KG1 (cell line): ENCODE measurements at regions not wholly inside any gene's neighbourhood (a gene's known extent, or its start where the extent isn't known, plus 50 kb on each side); places are given as distances from the start of the nearest gene placed in this dataset.

Experiments
- DNase-seq: peaks from one replicate; lab custom pipeline; 2025; lab: John Stamatoyannopoulos, UW

- DNase-seq: no peak
Measured at GRCh38 chr15:53400986-53401385, 358.5 kb downstream of the WDR72 start.

DNA sequence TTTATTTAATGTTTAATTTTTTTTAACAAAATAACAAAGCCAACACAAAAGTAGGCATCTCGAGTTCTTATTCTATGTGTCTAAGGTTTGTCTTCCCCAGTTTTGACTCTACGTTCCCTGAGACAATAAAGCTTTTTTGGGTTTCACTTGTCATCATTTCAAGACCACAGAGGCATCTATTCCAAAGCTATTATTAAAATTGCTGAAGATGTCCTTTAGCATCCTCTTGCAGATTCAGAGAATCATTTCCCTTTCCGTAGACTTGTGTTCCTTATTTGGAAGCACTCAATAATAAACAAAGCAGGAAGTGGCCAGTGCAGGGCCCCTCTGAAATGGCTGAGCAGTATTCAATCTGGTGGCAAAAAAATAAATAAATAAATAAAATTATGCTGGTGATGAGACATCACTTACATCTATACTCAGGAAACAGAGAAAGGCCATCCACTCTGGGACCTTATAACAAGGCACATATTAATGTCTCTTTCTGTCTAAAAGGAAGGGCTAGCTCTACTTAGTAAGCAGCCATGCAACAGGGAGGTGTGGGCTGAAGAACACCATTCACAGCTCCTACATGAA, 362.3 kb downstream of the WDR72 start:
- DNase-seq: no peak

DNA sequence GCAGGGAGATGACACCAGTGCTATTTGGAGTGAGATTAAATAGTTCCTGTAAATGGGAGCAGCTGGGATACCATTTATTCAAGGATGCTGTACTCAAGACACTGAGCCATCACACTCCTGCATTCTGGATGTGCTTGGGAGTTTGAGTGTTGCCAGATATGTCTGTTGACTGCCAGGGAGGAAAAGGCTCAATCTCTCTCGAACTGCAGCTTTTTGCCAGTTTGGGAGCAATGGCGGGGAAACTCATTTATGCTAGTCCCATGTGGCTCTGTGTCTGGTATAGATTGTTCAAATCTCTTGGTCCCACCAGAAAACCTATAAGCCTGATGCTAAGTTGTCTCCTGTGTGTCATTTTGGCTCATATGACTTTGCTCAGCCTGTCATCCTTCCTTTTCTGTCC, 363.6 kb downstream of the WDR72 start:
- no peak for DNase-seq

DNA sequence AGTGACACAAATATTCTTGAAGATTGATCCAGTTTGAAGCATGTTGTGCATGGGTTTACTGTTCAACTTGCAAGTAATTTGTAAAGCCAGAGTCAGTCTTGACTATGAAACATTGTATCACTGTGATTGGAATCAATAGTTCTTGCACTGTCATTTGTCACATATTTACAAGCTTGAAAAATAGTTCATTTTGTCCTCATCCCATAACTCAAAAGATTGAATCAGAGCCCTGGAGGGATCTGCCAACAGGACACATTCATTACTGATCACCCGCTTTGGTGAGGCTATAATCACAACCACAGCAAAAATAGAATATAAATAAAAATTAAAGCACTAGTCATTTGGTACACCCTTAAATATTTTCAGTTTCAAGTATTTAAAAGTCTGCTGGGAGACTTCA, 368.9 kb downstream of the WDR72 start:
- DNase-seq: no peak

DNA sequence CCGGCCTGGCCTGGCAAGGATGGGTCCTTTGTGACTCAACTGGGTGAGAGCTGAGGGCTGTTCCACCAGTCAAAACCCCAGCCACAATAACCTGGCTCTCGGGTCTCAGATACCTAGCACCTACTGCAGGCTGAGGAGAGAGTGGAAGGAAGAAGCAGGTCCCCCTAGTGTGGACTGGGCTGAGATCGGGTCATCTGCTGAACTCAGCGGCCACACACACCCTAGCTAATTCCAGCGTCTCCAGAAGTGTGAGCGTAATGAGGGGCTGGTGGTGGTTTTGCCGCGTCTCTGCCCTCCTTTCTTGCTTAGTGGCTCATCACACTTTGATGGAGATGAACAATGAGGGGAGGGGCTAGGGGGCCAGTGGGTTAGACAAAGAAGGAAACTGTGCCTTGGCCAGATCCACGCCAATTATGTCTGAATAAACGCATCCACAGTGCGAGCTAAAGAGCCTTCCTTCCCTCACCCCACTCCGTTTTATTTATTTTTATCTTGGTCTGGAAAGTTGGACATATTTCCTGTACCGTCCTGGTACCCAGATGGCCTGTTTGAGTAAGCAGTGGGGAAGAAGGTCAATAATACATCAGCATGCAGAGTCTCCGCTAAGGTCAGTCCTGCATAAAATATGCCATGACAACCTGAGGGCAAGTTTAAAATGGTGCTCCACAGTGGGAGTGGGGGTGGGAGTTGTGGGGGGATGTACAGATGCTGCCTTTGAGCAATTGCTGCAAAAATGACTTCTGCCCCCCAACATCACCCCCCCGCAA, 370.0 kb downstream of the WDR72 start:
- no peak for DNase-seq

GRCh38 chr15:53384417-53384816, 375.0 kb downstream of the WDR72 start:
- DNase-seq: no peak

DNA sequence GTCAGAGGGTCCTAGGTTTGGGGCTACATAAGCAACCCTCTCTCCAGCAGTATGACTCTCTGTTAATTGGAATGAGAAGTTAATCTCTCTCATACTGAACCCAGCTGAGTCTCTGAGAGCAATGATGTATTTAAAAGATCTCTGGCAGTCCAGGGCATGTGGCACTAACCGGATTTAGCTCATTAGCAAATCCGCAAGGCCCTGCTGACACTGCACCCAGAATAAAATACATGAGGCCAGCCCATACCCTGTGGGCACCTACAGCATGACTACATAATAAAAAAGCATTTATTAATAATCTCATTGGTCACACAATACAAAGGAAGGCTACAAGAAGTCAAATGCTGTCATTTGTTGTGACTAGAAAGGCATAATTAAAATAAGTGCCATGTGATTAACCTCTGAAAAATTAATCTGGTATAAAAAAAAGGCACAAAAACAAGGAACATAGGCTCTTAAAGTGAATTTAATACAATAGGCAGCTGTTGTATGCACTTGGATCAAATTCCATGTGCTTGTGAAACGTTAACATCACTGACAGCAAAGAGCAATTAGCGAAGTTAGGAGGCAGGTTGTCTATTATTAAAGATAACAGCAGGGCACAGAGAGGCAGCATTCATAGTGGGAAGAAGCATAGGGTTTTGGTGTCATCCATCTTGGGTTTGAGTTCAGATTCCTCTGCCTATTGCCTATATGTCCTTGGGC, 381.2 kb downstream of the WDR72 start:
- DNase-seq: no peak

- no peak for DNase-seq
Measured at GRCh38 chr15:53367740-53368139, 391.7 kb downstream of the WDR72 start.

DNA sequence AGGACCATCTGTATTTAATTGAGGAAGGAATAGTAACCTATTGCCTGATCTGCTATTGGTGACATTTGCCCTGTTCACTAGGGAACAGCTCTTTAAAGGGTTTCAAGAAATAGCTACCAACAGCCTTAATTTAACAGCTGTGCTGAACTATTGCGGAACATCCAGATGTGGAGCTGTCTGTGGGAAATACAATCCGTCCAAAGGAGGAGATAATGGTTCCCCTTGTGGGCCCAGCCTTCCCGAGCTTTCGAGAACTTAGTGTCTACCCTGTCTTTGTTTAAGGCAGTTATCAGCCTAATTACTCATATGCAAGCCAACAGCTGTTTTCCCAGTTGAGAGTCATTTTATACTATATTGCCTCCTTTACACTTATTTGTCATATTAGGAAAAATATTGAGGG, 398.6 kb downstream of the WDR72 start:
- DNase-seq: no peak

GRCh38 chr15:53359038-53359437, 400.4 kb downstream of the WDR72 start:
- no peak for DNase-seq

- no peak for DNase-seq
Measured at GRCh38 chr15:53354874-53355273, 404.6 kb downstream of the WDR72 start.

DNA sequence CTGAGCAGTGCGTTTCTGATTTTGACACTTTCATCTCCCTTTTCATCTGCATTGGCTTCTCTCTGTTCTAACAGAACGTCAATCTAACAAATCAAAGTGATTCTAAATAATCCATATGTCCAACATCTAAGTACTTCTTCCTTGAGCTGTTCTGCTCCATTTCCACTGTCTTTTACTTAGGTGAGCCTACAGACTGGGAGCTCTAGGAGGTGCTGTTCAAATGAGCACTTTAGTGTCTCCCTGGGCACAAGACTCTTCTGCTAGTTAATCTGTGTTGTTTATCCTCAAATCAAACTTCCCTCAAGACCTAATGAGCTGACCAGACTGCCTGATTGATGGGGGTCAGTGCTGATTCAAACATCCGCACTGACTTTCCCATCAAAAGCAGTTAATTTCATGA, 408.1 kb downstream of the WDR72 start:
- no peak for DNase-seq

- DNase-seq: no peak
Measured at GRCh38 chr15:53346583-53346982, 412.9 kb downstream of the WDR72 start.

DNA sequence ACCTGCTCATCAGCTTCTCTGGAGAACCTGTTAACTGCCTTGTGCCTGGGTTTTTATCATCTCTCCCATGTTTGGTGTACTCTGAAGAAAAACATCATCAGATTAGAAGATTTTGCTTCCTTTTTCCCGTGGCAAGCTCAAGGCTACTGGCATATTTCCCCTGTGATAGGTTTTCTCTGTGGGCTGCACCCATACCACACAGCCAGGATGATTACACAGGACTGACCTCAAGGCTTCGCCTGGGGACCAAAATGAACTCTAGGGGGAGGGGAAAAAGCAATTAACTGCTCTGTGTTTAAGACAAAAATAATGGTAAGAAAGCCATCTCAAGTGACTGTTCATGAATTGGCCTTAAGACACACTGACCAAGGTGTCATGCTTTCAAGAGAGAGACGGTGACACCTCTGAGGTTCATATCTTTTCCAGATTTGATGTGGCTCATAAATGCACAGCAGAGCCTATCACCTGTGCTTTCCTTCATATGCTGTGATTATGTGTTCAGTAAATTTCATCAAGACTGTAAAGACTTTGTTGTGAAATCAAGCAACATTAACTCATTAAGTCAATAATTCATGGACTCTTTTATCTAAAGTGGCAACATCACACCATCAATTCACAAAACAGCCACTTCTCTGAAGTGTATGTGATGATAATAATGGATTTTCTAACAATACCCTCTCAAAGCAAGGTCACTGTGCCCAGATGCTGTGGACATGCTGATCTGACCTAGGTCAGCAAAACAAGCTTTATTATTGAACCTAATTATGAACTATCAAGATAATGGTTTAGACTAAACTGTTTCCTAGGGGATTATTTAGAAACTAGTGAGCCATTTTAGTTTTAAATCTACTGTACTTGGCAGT, 427.9 kb downstream of the WDR72 start:
- DNase-seq: no peak

- DNase-seq: no peak
Measured at GRCh38 chr15:53328341-53328740, 431.1 kb downstream of the WDR72 start.

DNA sequence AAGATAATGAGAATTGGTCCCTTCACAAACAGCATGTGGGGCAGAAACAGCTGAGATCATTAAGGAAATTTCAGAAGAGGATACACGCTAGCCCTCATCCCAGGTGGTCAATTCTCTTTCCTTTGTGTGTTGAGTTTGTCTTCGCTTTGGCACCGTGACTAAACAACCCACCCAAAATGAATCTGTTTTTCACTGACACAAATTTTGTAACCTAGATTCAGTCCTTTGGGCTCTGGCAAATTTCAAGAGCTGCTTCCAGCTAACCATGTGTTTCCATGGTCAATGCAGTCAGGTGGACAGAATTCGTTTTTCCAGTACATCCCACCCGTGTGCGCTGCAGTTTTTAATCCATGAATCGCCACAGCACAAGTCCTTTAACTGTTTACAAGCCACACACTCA, 435.4 kb downstream of the WDR72 start:
- no peak for DNase-seq

GRCh38 chr15:53323191-53323590, 436.3 kb downstream of the WDR72 start:
- DNase-seq: no peak

- no peak for DNase-seq
Measured at GRCh38 chr15:53320816-53321215, 438.6 kb downstream of the WDR72 start.

DNA sequence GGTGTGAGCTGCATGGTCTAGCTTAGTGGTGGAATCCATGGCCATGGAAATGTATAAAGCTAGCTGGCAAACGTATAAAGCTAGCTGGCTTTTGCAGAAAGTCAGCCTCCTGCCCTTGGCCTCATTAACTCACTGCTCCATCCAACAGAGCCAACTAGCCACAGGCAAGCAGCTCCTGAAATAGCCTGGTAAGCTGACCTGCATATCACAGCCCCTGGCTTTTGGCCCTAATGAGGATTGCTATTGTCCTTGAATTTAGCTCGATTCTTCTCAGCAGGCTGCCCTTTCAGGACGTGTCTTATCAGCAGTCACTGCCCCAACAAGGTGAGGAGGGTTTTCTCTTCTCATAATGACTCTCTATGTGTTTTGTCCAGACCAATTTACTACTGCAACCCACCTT, 446.8 kb downstream of the WDR72 start:
- DNase-seq: no peak

DNA sequence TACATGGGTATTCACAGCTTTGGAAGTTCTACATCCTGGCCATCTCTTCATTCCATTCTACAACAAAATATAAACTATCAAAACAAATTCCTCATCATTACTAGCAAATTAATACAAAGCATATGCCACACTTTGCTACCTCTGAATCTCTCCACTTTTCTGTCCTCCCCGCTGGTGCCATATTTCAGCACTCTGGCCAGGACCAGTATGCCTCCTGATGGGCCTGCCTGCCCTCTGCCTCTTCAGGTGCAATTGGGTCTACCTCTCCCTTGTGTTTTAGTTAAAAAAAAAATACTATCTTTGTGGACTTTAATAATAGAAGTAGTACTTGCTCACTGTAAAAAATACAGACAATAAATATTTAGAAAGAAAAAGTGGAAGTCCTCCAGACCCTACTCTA, 448.8 kb downstream of the WDR72 start:
- no peak for DNase-seq

- no peak for DNase-seq
Measured at GRCh38 chr15:53307952-53308624, 451.4 kb downstream of the WDR72 start.

- no peak for DNase-seq
Measured at GRCh38 chr15:53305554-53305953, 453.9 kb downstream of the WDR72 start.
